H1 (cell line): ENCODE measurements at regions not wholly inside any gene's neighbourhood (a gene's known extent, or its start where the extent isn't known, plus 50 kb on each side); places are given as distances from the start of the nearest gene placed in this dataset.

Experiments
- CTCF ChIA-PET: fragments of 300-600 bp; sonication (Branson Sonifier 250); formaldehyde crosslinking; loops from one replicate; lab custom pipeline; 2021; ENCODE audit not compliant: partially characterized antibody; lab: Charles Lee
- POLR2A ChIA-PET: fragments of 300-600 bp; sonication (Branson Sonifier 250); formaldehyde crosslinking; loops from one replicate; lab custom pipeline; 2021; ENCODE audit warnings: inconsistent platforms; ENCODE audit not compliant: partially characterized antibody; lab: Charles Lee
- DNase-seq, 2 experiments: peaks; one replicate each; pipeline versions ENCODE4 v3.0.0 to v3.0.0-alpha.2; 2010 to 2022; ENCODE audit warnings: low spot score in 2 of 2, low read depth in 1 of 2, mixed read lengths in 1 of 2
- FAIRE-seq: peaks from 2 replicates; lab custom pipeline; 2011; peaks lifted over from hg19 to GRCh38; lab: Jason Lieb, UNC
- H2AFZ ChIP-seq: 2 replicates; pipeline ENCODE4 v1.8.1; 2012; ENCODE audit warnings: low read length, inconsistent platforms
- H2AK5ac ChIP-seq: 2 replicates; pipeline ENCODE4 v1.6.1; 2013; ENCODE audit warnings: low read depth, low read length
- H2BK120ac ChIP-seq: replicated peaks from 2 replicates; pipeline ENCODE3; 2013; ENCODE audit warnings: low read depth, low read length, inconsistent platforms
- H2BK12ac ChIP-seq: 2 replicates; pipeline ENCODE4 v1.6.1; 2013; ENCODE audit warnings: low read depth, low read length
- H2BK15ac ChIP-seq: 2 replicates; pipeline ENCODE4 v1.6.1; 2013; ENCODE audit warnings: low read length
- H2BK20ac ChIP-seq: 2 replicates; pipeline ENCODE4 v1.6.1; 2013; ENCODE audit warnings: low read length
- H2BK5ac ChIP-seq: 2 replicates; pipeline ENCODE4 v1.6.1; 2013; ENCODE audit warnings: low read depth, low read length
- H3K14ac ChIP-seq: 2 replicates; pipeline ENCODE4 v1.6.1; 2013; ENCODE audit warnings: inconsistent platforms; ENCODE audit not compliant: insufficient read length
- H3K18ac ChIP-seq: 2 replicates; pipeline ENCODE4 v1.6.1; 2013; ENCODE audit warnings: low read length; ENCODE audit errors: extremely low read depth
- H3K23ac ChIP-seq: 2 replicates; pipeline ENCODE4 v1.6.1; 2013; ENCODE audit warnings: inconsistent platforms; ENCODE audit not compliant: insufficient read length
- H3K23me2 ChIP-seq: 2 replicates; pipeline ENCODE4 v1.6.1; 2013; ENCODE audit warnings: low read depth, low read length
- H3K27ac ChIP-seq: 2 replicates; pipeline ENCODE4 v1.6.1; 2011; ENCODE audit warnings: low read depth, low read length, inconsistent platforms
- H3K27me3 ChIP-seq, 4 experiments: replicated peaks in 1 of 4; 1 replicate in 1 of 4; 2 replicates in 3 of 4; pipeline versions ENCODE4 v1.6.1 to v1.8.1; 2011 to 2013; ENCODE audit warnings: low read length in 3 of 4, mild to moderate bottlenecking in 3 of 4, inconsistent platforms in 2 of 4, mixed read lengths in 2 of 4, moderate library complexity in 1 of 4; ENCODE audit not compliant: control insufficient read depth in 3 of 4, insufficient read depth in 3 of 4; ENCODE audit errors: extremely low read depth in 1 of 4
- H3K36me3 ChIP-seq, 4 experiments: 2 replicates each; pipeline versions ENCODE4 v1.6.1 to v1.8.1; 2011 to 2013; ENCODE audit warnings: mild to moderate bottlenecking in 4 of 4, low read length in 3 of 4, moderate library complexity in 2 of 4, control low read depth in 1 of 4, inconsistent platforms in 1 of 4; ENCODE audit not compliant: insufficient read depth in 4 of 4, control insufficient read depth in 2 of 4
- H3K4ac ChIP-seq: replicated peaks from 2 replicates; pipeline ENCODE3; 2013; ENCODE audit warnings: low read length, low read depth, mixed read lengths, inconsistent platforms; ENCODE audit not compliant: insufficient read length
- H3K4me1 ChIP-seq, 4 experiments: replicated peaks in 1 of 4; 1 replicate in 1 of 4; 2 replicates in 3 of 4; pipeline versions ENCODE4 v1.6.1 to v1.8.1; 2011 to 2013; ENCODE audit warnings: low read length in 3 of 4, inconsistent platforms in 2 of 4, mixed read lengths in 1 of 4; ENCODE audit not compliant: insufficient read depth in 4 of 4, control insufficient read depth in 3 of 4
- H3K4me2 ChIP-seq, 2 experiments: 2 replicates each; pipeline versions ENCODE4 v1.6.1 to v1.8.1; 2011 to 2013; ENCODE audit warnings: low read depth in 2 of 2, low read length in 2 of 2, control low read depth in 1 of 2, inconsistent platforms in 1 of 2, mild to moderate bottlenecking in 1 of 2; ENCODE audit not compliant: insufficient read depth in 1 of 2
- H3K4me3 ChIP-seq, 4 experiments: fragments of 200-600, 300-600 bp in 1 of 4; sonication (generic), shearing (Covaris generic), sonication (Bioruptor Twin) in 1 of 4; 2 replicates each; pipeline versions ENCODE4 v1.5.1 to v1.8.1; 2011 to 2016; ENCODE audit warnings: low read length in 4 of 4, low read depth in 3 of 4, control low read depth in 2 of 4, inconsistent platforms in 2 of 4, mild to moderate bottlenecking in 2 of 4, mixed read lengths in 1 of 4, moderate library complexity in 1 of 4; ENCODE audit not compliant: insufficient read depth in 2 of 4; ENCODE audit errors: extremely low read depth in 1 of 4
- H3K56ac ChIP-seq: replicated peaks from 2 replicates; pipeline ENCODE3; 2013; ENCODE audit warnings: low read depth, mild to moderate bottlenecking, mixed read lengths, low read length, inconsistent platforms; ENCODE audit not compliant: insufficient read length
- H3K79me1 ChIP-seq: 2 replicates; pipeline ENCODE4 v1.6.1; 2013; ENCODE audit warnings: low read depth, low read length, control low read depth
- H3K79me2 ChIP-seq, 2 experiments: 2 replicates each; pipeline versions ENCODE4 v1.6.1 to v1.8.1; 2012 to 2013; ENCODE audit warnings: low read length in 2 of 2, mild to moderate bottlenecking in 2 of 2, inconsistent platforms in 1 of 2; ENCODE audit not compliant: insufficient read depth in 2 of 2, control insufficient read depth in 1 of 2
- H3K9ac ChIP-seq, 4 experiments: replicated peaks in 1 of 4; 1 replicate in 1 of 4; 2 replicates in 3 of 4; pipeline versions ENCODE4 v1.6.1 to v1.8.1; 2011 to 2013; ENCODE audit warnings: low read depth in 3 of 4, low read length in 3 of 4, control low read depth in 2 of 4, mild to moderate bottlenecking in 2 of 4, moderate library complexity in 2 of 4, inconsistent platforms in 1 of 4; ENCODE audit errors: extremely low read depth in 1 of 4
- H3K9me3 ChIP-seq, 2 experiments: 2 replicates each; pipeline versions ENCODE4 v1.6.1 to v1.8.1; 2012 to 2013; ENCODE audit warnings: mild to moderate bottlenecking in 2 of 2, moderate library complexity in 2 of 2, control low read depth in 1 of 2, inconsistent platforms in 1 of 2, low read depth in 1 of 2, low read length in 1 of 2, mixed read lengths in 1 of 2; ENCODE audit not compliant: insufficient read depth in 2 of 2
- H4K20me1 ChIP-seq, 2 experiments: replicated peaks in 1 of 2; 2 replicates each; pipeline versions ENCODE3 to v1.8.1; 2011 to 2013; ENCODE audit warnings: inconsistent platforms in 2 of 2, low read length in 2 of 2, mild to moderate bottlenecking in 1 of 2; ENCODE audit not compliant: insufficient read depth in 2 of 2, control insufficient read depth in 1 of 2
- H4K5ac ChIP-seq: 2 replicates; pipeline ENCODE4 v1.6.1; 2013; ENCODE audit warnings: low read length, low read depth, mixed read lengths, inconsistent platforms; ENCODE audit not compliant: insufficient read length
- H4K8ac ChIP-seq: 2 replicates; pipeline ENCODE4 v1.8.0; 2013; ENCODE audit warnings: mild to moderate bottlenecking, moderate library complexity, low read length, inconsistent platforms; ENCODE audit not compliant: insufficient read depth; ENCODE audit errors: extremely low read depth
- H4K91ac ChIP-seq: replicated peaks from 2 replicates; pipeline ENCODE3; 2013; ENCODE audit warnings: low read length, mixed read lengths, inconsistent platforms; ENCODE audit not compliant: insufficient read length
- ATF3 ChIP-seq: IDR thresholded peaks from 2 replicates; pipeline ENCODE4 v1.6.1; 2011; ENCODE audit warnings: low read depth, mild to moderate bottlenecking, low read length; ENCODE audit not compliant: insufficient read depth
- CBX5 ChIP-seq: fragments of 300-800, 300-1000 bp; sonication (generic); IDR thresholded peaks from 2 replicates; pipeline ENCODE4 v1.7.1; 2016; ENCODE audit warnings: antibody characterized with exemption, low read length, low read depth
- CEBPB ChIP-seq: IDR thresholded peaks from 2 replicates; pipeline ENCODE4 v1.6.1; 2012; ENCODE audit warnings: low read depth, low read length
- EP300 ChIP-seq, 2 experiments: IDR thresholded peaks; 1 replicate in 1 of 2; 2 replicates in 1 of 2; pipeline ENCODE4 v1.6.1; 2011 to 2012; ENCODE audit warnings: low read depth in 2 of 2, low read length in 2 of 2, mild to moderate bottlenecking in 2 of 2, borderline replicate concordance in 1 of 2, inconsistent platforms in 1 of 2, moderate library complexity in 1 of 2
- GABPA ChIP-seq: IDR thresholded peaks from 2 replicates; pipeline ENCODE4 v1.6.1; 2011; ENCODE audit warnings: mild to moderate bottlenecking, low read length, moderate library complexity, borderline replicate concordance; ENCODE audit not compliant: insufficient read depth
- JUN ChIP-seq: IDR thresholded peaks from 2 replicates; pipeline ENCODE4 v1.6.1; 2011; ENCODE audit warnings: low read depth, mild to moderate bottlenecking, improper control_type of control experiment, low read length
- NANOG ChIP-seq: IDR thresholded peaks from 2 replicates; pipeline ENCODE4 v1.6.1; 2011; ENCODE audit warnings: low read length, low read depth, mild to moderate bottlenecking, inconsistent platforms; ENCODE audit not compliant: insufficient read depth, poor library complexity, severe bottlenecking
- RFX5 ChIP-seq: IDR thresholded peaks from 2 replicates; pipeline ENCODE4 v1.6.1; 2011; ENCODE audit warnings: low read depth, low read length, improper control_type of control experiment, borderline replicate concordance
- USF2 ChIP-seq: IDR thresholded peaks from 2 replicates; pipeline ENCODE4 v1.6.1; 2011; ENCODE audit warnings: low read length, improper control_type of control experiment
- ZNF274 ChIP-seq: IDR thresholded peaks from 2 replicates; pipeline ENCODE4 v1.7.0; 2012; ENCODE audit warnings: low read length, borderline replicate concordance; ENCODE audit errors: extremely low read depth
- WGBS, 2 experiments: shearing (Covaris generic) in 1 of 2; methylation state at CpG; one replicate each; pipeline versions ENCODE4 v1.1.6 to v1.1.7; 2013 to 2015; ENCODE audit warnings: low lambda C conversion rate in 2 of 2, mixed read lengths in 2 of 2, inconsistent platforms in 1 of 2, low coverage in 1 of 2, missing lambda C conversion rate in 1 of 2; ENCODE audit not compliant: insufficient replicate concordance in 2 of 2, insufficient coverage in 1 of 2, insufficient read length in 1 of 2; ENCODE audit errors: extremely low coverage in 1 of 2, missing lambda C conversion rate in 1 of 2; 5-methylcytosine and 5-hydroxymethylcytosine counted together

GRCh38 chr16:52212841-52213240 is 334.1 kb downstream of the TOX3 start:
- DNase-seq (no peak), FAIRE-seq (no peak)
- WGBS, 2 experiments: 86% methylated on average over 4 of the region's 4 CpGs; no CpG with 5 or more reads in 1 of the 2 experiments
- H2AK5ac ChIP-seq: no peak overlapping the region
- no peak overlapping the region for H3K9ac ChIP-seq
- no peak overlapping the region for H2BK12ac ChIP-seq
- no peak overlapping the region for H3K4ac ChIP-seq
- no peaks in the 10 kb centered on the region for H3K9me3 ChIP-seq
- no peak overlapping the region for H2BK5ac ChIP-seq
- H3K4me3 ChIP-seq: no peak overlapping the region
- no peak overlapping the region for H2BK20ac ChIP-seq
- ChIA-PET POLR2A (no interaction called here), CTCF (no interaction called here)
- no peaks in the 10 kb centered on the region for H3K79me1 ChIP-seq
- H4K20me1 ChIP-seq: no peaks in the 10 kb centered on the region
- no peak overlapping the region for H2AFZ ChIP-seq
- no peak overlapping the region for H4K5ac ChIP-seq
- no peaks in the 10 kb centered on the region for H3K36me3 ChIP-seq
- no peak overlapping the region for H4K91ac ChIP-seq
- no peak overlapping the region for H2BK120ac ChIP-seq
- H3K18ac ChIP-seq: no peak overlapping the region
- H4K8ac ChIP-seq: no peak overlapping the region
- no peak overlapping the region for H3K14ac ChIP-seq
- H3K79me2 ChIP-seq: no peaks in the 10 kb centered on the region
- no peak overlapping the region for H3K4me2 ChIP-seq
- no peaks in the 10 kb centered on the region for H3K27me3 ChIP-seq
- H2BK15ac ChIP-seq: no peak overlapping the region
- H3K23ac ChIP-seq: no peak overlapping the region
- H3K4me1 ChIP-seq: no peaks in the 10 kb centered on the region
- H3K56ac ChIP-seq: no peak overlapping the region
- no peaks in the 10 kb centered on the region for H3K23me2 ChIP-seq
- no peak overlapping the region for H3K27ac ChIP-seq
- TF ChIP-seq JUN (no peak), NANOG (no peak), RFX5 (no peak), ZNF274 (no peak), EP300 (IDR thresholded peaks at IDR 0.05; ENCODE audit: borderline replicate concordance in 1 of 2, low read depth in 2 of 2, low read length in 2 of 2) (no peak), GABPA (no peak), USF2 (no peak), CEBPB (no peak), ATF3 (no peak), CBX5 (no peak)
